Neural cell (in vitro differentiated cells): ENCODE measurements at regions not wholly inside any gene's neighbourhood (a gene's known extent, or its start where the extent isn't known, plus 50 kb on each side); places are given as distances from the start of the nearest gene placed in this dataset.

Experiments used
- H2AFZ ChIP-seq: fragments of 200-600, 300-800 bp; sonication (generic), shearing (Covaris generic); 2 replicates; pipeline ENCODE4 v1.6.0; 2014; ENCODE audit warnings: low read depth, mild to moderate bottlenecking, antibody characterized with exemption, low read length, moderate library complexity
- H3F3A ChIP-seq: fragments of 200-600 bp; shearing (Covaris generic); 2 replicates; pipeline ENCODE4 v1.6.1; 2016; ENCODE audit warnings: mild to moderate bottlenecking, moderate library complexity, mixed read lengths, antibody characterized with exemption, low read length; ENCODE audit not compliant: insufficient read depth, poor library complexity, severe bottlenecking
- H3K27ac ChIP-seq: fragments of 200-600, 300-800 bp; sonication (generic), shearing (Covaris generic); 2 replicates; pipeline ENCODE4 v1.5.1; 2014; ENCODE audit warnings: mild to moderate bottlenecking, low read length, moderate library complexity
- H3K27me3 ChIP-seq: fragments of 300-800, 200-600 bp; sonication (generic), shearing (Covaris generic); 2 replicates; pipeline ENCODE4 v1.6.0; 2014; ENCODE audit warnings: mild to moderate bottlenecking, low read depth, low read length, moderate library complexity; ENCODE audit not compliant: insufficient read depth
- H3K36me3 ChIP-seq: fragments of 300-800, 200-600 bp; sonication (generic), shearing (Covaris generic); 2 replicates; pipeline ENCODE4 v1.5.1; 2014; ENCODE audit warnings: mild to moderate bottlenecking, antibody characterized with exemption, low read length, moderate library complexity; ENCODE audit not compliant: insufficient read depth
- H3K4me2 ChIP-seq: fragments of 300-800, 200-600 bp; sonication (generic), shearing (Covaris generic); 2 replicates; pipeline ENCODE4 v1.6.0; 2014; ENCODE audit warnings: mild to moderate bottlenecking, low read length
- H3K4me3 ChIP-seq: fragments of 300-800, 200-600 bp; sonication (generic), shearing (Covaris generic); 2 replicates; pipeline ENCODE4 v1.5.1; 2014; ENCODE audit warnings: mild to moderate bottlenecking, low read length, moderate library complexity
- H3K79me2 ChIP-seq: fragments of 200-600 bp; shearing (Covaris generic); replicated peaks from 2 replicates; pipeline ENCODE4 v1.6.0; 2014; ENCODE audit warnings: mild to moderate bottlenecking, low read length, moderate library complexity; ENCODE audit not compliant: insufficient read depth
- H3K9ac ChIP-seq: fragments of 300-800, 200-600 bp; sonication (generic), shearing (Covaris generic); 2 replicates; pipeline ENCODE4 v1.6.1; 2016; ENCODE audit warnings: mild to moderate bottlenecking, low read length, mixed read lengths
- H3K9me2 ChIP-seq: fragments of 200-600 bp; shearing (Covaris generic); 2 replicates; pipeline ENCODE4 v1.6.1; 2016; ENCODE audit warnings: mild to moderate bottlenecking, low read length, mixed read lengths; ENCODE audit not compliant: insufficient read depth
- H3K9me3 ChIP-seq: fragments of 200-600, 300-800 bp; sonication (generic), shearing (Covaris generic); 2 replicates; pipeline ENCODE4 v1.6.1; 2016; ENCODE audit warnings: mild to moderate bottlenecking, mixed run types, low read length, moderate library complexity, mixed read lengths
- H4K20me1 ChIP-seq: fragments of 200-600 bp; shearing (Covaris generic); 2 replicates; pipeline ENCODE4 v1.6.1; 2016; ENCODE audit warnings: mild to moderate bottlenecking, mixed run types; ENCODE audit not compliant: insufficient read depth
- CTCF ChIP-seq: fragments of 450-650 bp; IDR thresholded peaks from 2 replicates; pipeline ENCODE4 v1.5.1; 2014; ENCODE audit warnings: antibody characterized with exemption, mild to moderate bottlenecking, moderate library complexity; ENCODE audit not compliant: poor library complexity, severe bottlenecking
- EP300 ChIP-seq: fragments of 450-650 bp; conservative IDR thresholded peaks from 2 replicates; pipeline ENCODE4 v1.6.1; 2014; ENCODE audit warnings: antibody characterized with exemption, mild to moderate bottlenecking, moderate library complexity; ENCODE audit not compliant: poor library complexity, severe bottlenecking
- EZH2 ChIP-seq: fragments of 200-600, 300-800 bp; shearing (Covaris generic), sonication (generic); IDR thresholded peaks from 2 replicates; pipeline ENCODE4 v1.6.1; 2014; ENCODE audit warnings: antibody characterized with exemption, low read length, borderline replicate concordance, mild to moderate bottlenecking; ENCODE audit not compliant: insufficient read depth, poor library complexity, severe bottlenecking
- MXI1 ChIP-seq: fragments of 450-650 bp; conservative IDR thresholded peaks from 2 replicates; pipeline ENCODE4 v1.6.1; 2014; ENCODE audit warnings: antibody characterized with exemption, mild to moderate bottlenecking; ENCODE audit not compliant: poor library complexity, severe bottlenecking
- POLR2AphosphoS5 ChIP-seq: IDR thresholded peaks from 2 replicates; pipeline ENCODE4 v1.6.1; 2012
- RAD21 ChIP-seq: fragments of 450-650 bp; conservative IDR thresholded peaks from 2 replicates; pipeline ENCODE4 v1.6.1; 2014; ENCODE audit warnings: antibody characterized with exemption, mild to moderate bottlenecking, moderate library complexity
- REST ChIP-seq: IDR thresholded peaks from 2 replicates; pipeline ENCODE4 v1.6.1; 2012; ENCODE audit warnings: borderline replicate concordance
- SMC3 ChIP-seq: fragments of 450-650 bp; conservative IDR thresholded peaks from 2 replicates; pipeline ENCODE4 v1.6.1; 2014; ENCODE audit warnings: antibody characterized with exemption, mild to moderate bottlenecking, moderate library complexity; ENCODE audit not compliant: poor library complexity
- TAF1 ChIP-seq: IDR thresholded peaks from 2 replicates; pipeline ENCODE4 v1.6.1; 2012; ENCODE audit warnings: low read depth

- no peak overlapping the region for H3K4me2 ChIP-seq
- no peaks in the 10 kb centered on the region for H3K79me2 ChIP-seq
- no peak overlapping the region for H3K9ac ChIP-seq
- H3F3A ChIP-seq, result no peaks in the 10 kb centered on the region
- H3K9me2 ChIP-seq, result no peaks in the 10 kb centered on the region
- H3K9me3 ChIP-seq, result no peaks in the 10 kb centered on the region
- TF ChIP-seq MXI1 (no peak), SMC3 (no peak), RAD21 (no peak), CTCF (no peak), REST (no peak), EZH2 (no peak), POLR2AphosphoS5 (no peak), TAF1 (no peak), EP300 (no peak)
- H3K36me3 ChIP-seq, result no peaks in the 10 kb centered on the region
- H2AFZ ChIP-seq, result no peak overlapping the region
- no peak overlapping the region for H3K4me3 ChIP-seq
- no peaks in the 10 kb centered on the region for H4K20me1 ChIP-seq
- no peaks in the 10 kb centered on the region for H3K27me3 ChIP-seq
- no peak overlapping the region for H3K27ac ChIP-seq
Observed at GRCh38 chr9:116039893-116040292, 113.7 kb upstream of the PAPPA start.

- no peak overlapping the region for H3K4me3 ChIP-seq
- no peaks in the 10 kb centered on the region for H3K79me2 ChIP-seq
- no peaks in the 10 kb centered on the region for H4K20me1 ChIP-seq
- no peak overlapping the region for H2AFZ ChIP-seq
- no peaks in the 10 kb centered on the region for H3K36me3 ChIP-seq
- H3K9me3 ChIP-seq, result no peaks in the 10 kb centered on the region
- no peaks in the 10 kb centered on the region for H3F3A ChIP-seq
- no peaks in the 10 kb centered on the region for H3K27me3 ChIP-seq
- H3K9ac ChIP-seq, result no peak overlapping the region
- H3K9me2 ChIP-seq, result no peaks in the 10 kb centered on the region
- TF ChIP-seq RAD21 (no peak), SMC3 (no peak), CTCF (no peak), TAF1 (no peak), EP300 (no peak), POLR2AphosphoS5 (no peak)
- H3K4me2 ChIP-seq, result no peak overlapping the region
- no peak overlapping the region for H3K27ac ChIP-seq
Observed at GRCh38 chr9:116042321-116042720, 111.3 kb upstream of the PAPPA start.
